Endodermal cell (in vitro differentiated cells): ENCODE measurements at regions not wholly inside any gene's neighbourhood (a gene's known extent, or its start where the extent isn't known, plus 50 kb on each side); places are given as distances from the start of the nearest gene placed in this dataset.

Source experiments
- DNase-seq: peaks from one replicate; pipeline ENCODE4 v3.0.0-alpha.2; 2017
- H3K27ac ChIP-seq: 2 replicates; pipeline ENCODE4 v1.5.1; 2013; ENCODE audit warnings: mild to moderate bottlenecking, low read depth, low read length, moderate library complexity
- H3K27me3 ChIP-seq: 2 replicates; pipeline ENCODE4 v1.6.1; 2013; ENCODE audit warnings: mild to moderate bottlenecking, low read length, moderate library complexity; ENCODE audit not compliant: insufficient read depth, control insufficient read depth, poor library complexity, severe bottlenecking
- H3K36me3 ChIP-seq: 2 replicates; pipeline ENCODE4 v1.7.0; 2013; ENCODE audit warnings: mild to moderate bottlenecking, low read length, moderate library complexity; ENCODE audit not compliant: control insufficient read depth, insufficient read depth
- H3K4me1 ChIP-seq: one replicate; pipeline ENCODE4 v1.7.0; 2013; ENCODE audit warnings: low read length; ENCODE audit not compliant: control insufficient read depth, insufficient read depth
- H3K4me3 ChIP-seq: 2 replicates; pipeline ENCODE4 v1.5.1; 2013; ENCODE audit warnings: mild to moderate bottlenecking, low read length, moderate library complexity
- H3K9ac ChIP-seq: 2 replicates; pipeline ENCODE4 v1.6.1; 2013; ENCODE audit warnings: mild to moderate bottlenecking, low read length, moderate library complexity; ENCODE audit not compliant: poor library complexity, severe bottlenecking; ENCODE audit errors: extremely low read depth
- H3K9me3 ChIP-seq: 2 replicates; pipeline ENCODE4 v1.6.1; 2013; ENCODE audit warnings: mild to moderate bottlenecking, low read length, moderate library complexity; ENCODE audit not compliant: control insufficient read depth
- H3K27ac Mint-ChIP-seq: 2 replicates; pipeline ENCODE4 v1.8.0; 2020; ENCODE audit warnings: mixed read lengths
- H3K27me3 Mint-ChIP-seq: 2 replicates; pipeline ENCODE4 v1.8.0; 2021; ENCODE audit warnings: mild to moderate bottlenecking, mixed read lengths; ENCODE audit not compliant: insufficient read depth
- H3K36me3 Mint-ChIP-seq: 2 replicates; pipeline ENCODE4 v1.8.0; 2020; ENCODE audit warnings: low read depth, mixed read lengths
- H3K4me1 Mint-ChIP-seq: 2 replicates; pipeline ENCODE4 v1.8.0; 2020; ENCODE audit warnings: mixed read lengths
- H3K4me3 Mint-ChIP-seq: 2 replicates; pipeline ENCODE4 v1.8.0; 2020; ENCODE audit warnings: mild to moderate bottlenecking, moderate library complexity, mixed read lengths
- H3K9me3 Mint-ChIP-seq: 2 replicates; pipeline ENCODE4 v1.8.0; 2020; ENCODE audit warnings: mild to moderate bottlenecking, mixed read lengths
- whole genome bisulfite sequencing, 2 experiments: methylation state at CpG; one replicate each; pipeline versions ENCODE4 v1.1.5 to v1.1.7; 2013; ENCODE audit warnings: missing lambda C conversion rate in 2 of 2, mixed read lengths in 1 of 2; ENCODE audit not compliant: insufficient coverage in 1 of 2, insufficient read length in 1 of 2; 5-methylcytosine and 5-hydroxymethylcytosine counted together
- TF ChIP-seq, protein P1 (sequence below): fragments of 200-600 bp; sonication (generic); conservative IDR thresholded peaks from 2 replicates; pipeline ENCODE4 v1.5.0; 2021; ENCODE audit warnings: antibody characterized with exemption, mild to moderate bottlenecking

DNA sequence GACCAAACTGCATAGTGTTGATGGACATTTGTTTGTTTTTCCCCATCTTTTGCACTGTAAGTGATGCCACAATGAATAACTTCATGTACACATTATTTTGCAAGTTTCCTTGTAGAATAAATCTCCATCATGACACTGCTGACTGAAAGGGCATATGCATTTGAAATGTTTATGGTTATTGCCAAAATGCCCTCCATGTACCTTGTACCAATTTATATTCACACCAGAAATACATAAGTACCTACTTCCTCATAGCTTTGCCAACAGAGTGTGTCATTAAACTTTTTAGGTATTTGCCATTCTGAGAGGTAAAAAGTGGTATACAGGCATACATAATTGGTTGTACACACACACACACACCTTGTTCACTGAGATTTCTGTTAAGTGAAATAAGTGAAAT lies 361.0 kb upstream of the PCSK5 start:
- Histone ChIP-seq H3K36me3 (no peaks in the 10 kb centered on the region), H3K27me3 (no peaks in the 10 kb centered on the region), H3K4me1 (no peaks in the 10 kb centered on the region), H3K9ac (no peak overlapping the region), H3K4me3 (no peak overlapping the region), H3K27ac (no peak overlapping the region), H3K9me3 (no peaks in the 10 kb centered on the region)
- DNase-seq: no peak
- no peak overlapping the region for H3K27ac Mint-ChIP-seq
- H3K4me1 Mint-ChIP-seq: no peaks in the 10 kb centered on the region
- no peak overlapping the region for H3K4me3 Mint-ChIP-seq
- peaks cover 4% of the 10 kb centered on the region for H3K9me3 Mint-ChIP-seq
- no peaks in the 10 kb centered on the region for H3K27me3 Mint-ChIP-seq
- no peaks in the 10 kb centered on the region for H3K36me3 Mint-ChIP-seq
- TF ChIP-seq, protein P1, sequence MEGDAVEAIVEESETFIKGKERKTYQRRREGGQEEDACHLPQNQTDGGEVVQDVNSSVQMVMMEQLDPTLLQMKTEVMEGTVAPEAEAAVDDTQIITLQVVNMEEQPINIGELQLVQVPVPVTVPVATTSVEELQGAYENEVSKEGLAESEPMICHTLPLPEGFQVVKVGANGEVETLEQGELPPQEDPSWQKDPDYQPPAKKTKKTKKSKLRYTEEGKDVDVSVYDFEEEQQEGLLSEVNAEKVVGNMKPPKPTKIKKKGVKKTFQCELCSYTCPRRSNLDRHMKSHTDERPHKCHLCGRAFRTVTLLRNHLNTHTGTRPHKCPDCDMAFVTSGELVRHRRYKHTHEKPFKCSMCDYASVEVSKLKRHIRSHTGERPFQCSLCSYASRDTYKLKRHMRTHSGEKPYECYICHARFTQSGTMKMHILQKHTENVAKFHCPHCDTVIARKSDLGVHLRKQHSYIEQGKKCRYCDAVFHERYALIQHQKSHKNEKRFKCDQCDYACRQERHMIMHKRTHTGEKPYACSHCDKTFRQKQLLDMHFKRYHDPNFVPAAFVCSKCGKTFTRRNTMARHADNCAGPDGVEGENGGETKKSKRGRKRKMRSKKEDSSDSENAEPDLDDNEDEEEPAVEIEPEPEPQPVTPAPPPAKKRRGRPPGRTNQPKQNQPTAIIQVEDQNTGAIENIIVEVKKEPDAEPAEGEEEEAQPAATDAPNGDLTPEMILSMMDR: no peak

DNA sequence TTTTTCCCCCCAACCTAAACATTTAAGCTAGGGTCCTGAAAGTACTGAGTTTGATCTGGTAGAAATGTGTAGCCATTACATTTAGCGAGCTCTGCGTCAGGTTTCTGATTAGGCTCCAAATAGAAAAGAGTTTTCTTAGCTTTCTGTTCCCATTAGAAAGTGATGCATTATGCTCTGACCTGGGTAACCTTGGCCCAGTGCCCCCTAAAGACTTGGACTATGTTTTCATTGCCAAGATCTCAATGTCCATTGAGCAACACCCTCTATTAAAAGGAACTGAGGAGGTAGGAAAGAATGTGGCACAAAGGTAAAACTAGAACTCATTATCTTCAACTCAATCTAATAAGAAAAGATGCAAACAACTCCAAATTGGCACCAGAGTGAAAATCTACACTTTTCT lies 358.9 kb upstream of the PCSK5 start:
- no peaks in the 10 kb centered on the region for H3K4me1 ChIP-seq
- Mint-ChIP-seq H3K27me3 (no peaks in the 10 kb centered on the region), H3K4me1 (no peaks in the 10 kb centered on the region), H3K36me3 (no peaks in the 10 kb centered on the region), H3K4me3 (no peak overlapping the region), H3K27ac (no peak overlapping the region), H3K9me3 (peaks cover 5% of the 10 kb centered on the region)
- peaks cover 1% of the 10 kb centered on the region for H3K9me3 ChIP-seq
- no peaks in the 10 kb centered on the region for H3K36me3 ChIP-seq
- no peak overlapping the region for H3K4me3 ChIP-seq
- 94% methylated on average over 2 of the region's 2 CpGs; no CpG with 5 or more reads in 1 of the 2 experiments for WGBS, 2 experiments
- TF ChIP-seq, protein P1: no peak
- no peak overlapping the region for H3K9ac ChIP-seq
- no peaks in the 10 kb centered on the region for H3K27me3 ChIP-seq
- no peak for DNase-seq
- H3K27ac ChIP-seq: no peak overlapping the region

DNA sequence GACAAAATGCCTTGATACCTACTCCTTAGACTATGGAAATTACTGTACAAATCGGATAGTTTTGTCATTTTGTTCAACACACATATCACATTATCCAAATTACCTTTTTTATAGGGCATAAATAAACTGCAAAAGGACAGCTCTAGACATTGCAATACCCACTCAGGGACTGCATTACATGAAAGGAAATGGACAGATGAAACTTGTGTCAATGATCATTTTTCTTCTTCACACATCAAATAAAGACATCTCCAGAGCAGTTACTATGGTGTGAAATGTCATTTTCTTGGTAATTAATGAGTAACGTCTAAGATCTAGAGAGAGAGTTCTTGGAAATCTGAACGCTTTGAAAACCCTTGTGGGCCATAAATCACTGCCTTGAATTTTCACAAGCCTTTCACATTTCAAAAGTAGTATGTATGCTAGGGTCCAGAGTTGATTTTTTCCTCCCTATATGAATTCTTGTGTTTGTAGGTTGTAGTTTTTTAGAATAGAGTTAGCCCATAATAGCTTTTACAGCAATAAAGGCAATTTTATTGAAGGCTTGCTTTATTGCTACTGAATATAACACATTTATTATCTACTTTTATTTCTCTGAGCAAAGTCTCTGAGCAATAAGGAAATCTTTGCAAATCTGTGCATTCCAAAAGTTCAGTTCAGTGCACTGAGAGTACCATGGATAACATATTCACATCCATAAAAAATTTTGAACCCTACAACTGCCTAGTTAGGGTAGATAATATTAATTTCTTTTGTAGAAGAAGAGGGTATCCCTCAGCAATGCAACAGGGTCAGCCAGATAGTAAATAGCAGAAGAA lies 358.0 kb upstream of the PCSK5 start:
- Mint-ChIP-seq H3K4me3 (no peak overlapping the region), H3K36me3 (no peaks in the 10 kb centered on the region), H3K27me3 (no peaks in the 10 kb centered on the region), H3K27ac (no peak overlapping the region), H3K4me1 (no peaks in the 10 kb centered on the region), H3K9me3 (peaks cover 9% of the 10 kb centered on the region)
- Histone ChIP-seq H3K36me3 (no peaks in the 10 kb centered on the region), H3K9ac (no peak overlapping the region), H3K4me1 (no peaks in the 10 kb centered on the region), H3K27me3 (no peaks in the 10 kb centered on the region), H3K9me3 (peaks cover 8% of the 10 kb centered on the region), H3K4me3 (no peak overlapping the region), H3K27ac (no peak overlapping the region)
- TF ChIP-seq, protein P1: no peak
- DNase-seq: no peak
- 91 to 94% methylated on average over 1 to 3 of the region's 3 CpGs for WGBS, 2 experiments
